Sigmoid colon (tissue), 4 donors: ENCODE measurements at regions not wholly inside any gene's neighbourhood (a gene's known extent, or its start where the extent isn't known, plus 50 kb on each side); places are given as distances from the start of the nearest gene placed in this dataset.

Experiments
- EP300 ChIP-seq, 4 donors: sonication (generic); formaldehyde crosslinking; IDR thresholded peaks; one replicate each; pipeline ENCODE4 v1.6.1; 2017; ENCODE audit warnings: antibody characterized with exemption in 4 of 4
- POLR2A ChIP-seq, 2 donors: fragments of 450-650 bp; IDR thresholded peaks; one replicate each; pipeline ENCODE4 v1.6.1; 2016; ENCODE audit warnings: antibody characterized with exemption in 2 of 2, mild to moderate bottlenecking in 2 of 2, moderate library complexity in 2 of 2
- POLR2AphosphoS5 ChIP-seq, 4 donors: sonication (generic); formaldehyde crosslinking; IDR thresholded peaks; one replicate each; pipeline ENCODE4 v1.6.1; 2017; ENCODE audit warnings: antibody characterized with exemption in 4 of 4
- TF ChIP-seq, protein P1 (sequence below), 4 experiments: fragments of 450-650 bp in 3 of 4; fragments of 200-600 bp in 1 of 4; IDR thresholded peaks; one replicate each; pipeline ENCODE4 v1.5.1; 2016 to 2019; ENCODE audit warnings: antibody characterized with exemption in 4 of 4, mild to moderate bottlenecking in 3 of 4, moderate library complexity in 2 of 4

DNA sequence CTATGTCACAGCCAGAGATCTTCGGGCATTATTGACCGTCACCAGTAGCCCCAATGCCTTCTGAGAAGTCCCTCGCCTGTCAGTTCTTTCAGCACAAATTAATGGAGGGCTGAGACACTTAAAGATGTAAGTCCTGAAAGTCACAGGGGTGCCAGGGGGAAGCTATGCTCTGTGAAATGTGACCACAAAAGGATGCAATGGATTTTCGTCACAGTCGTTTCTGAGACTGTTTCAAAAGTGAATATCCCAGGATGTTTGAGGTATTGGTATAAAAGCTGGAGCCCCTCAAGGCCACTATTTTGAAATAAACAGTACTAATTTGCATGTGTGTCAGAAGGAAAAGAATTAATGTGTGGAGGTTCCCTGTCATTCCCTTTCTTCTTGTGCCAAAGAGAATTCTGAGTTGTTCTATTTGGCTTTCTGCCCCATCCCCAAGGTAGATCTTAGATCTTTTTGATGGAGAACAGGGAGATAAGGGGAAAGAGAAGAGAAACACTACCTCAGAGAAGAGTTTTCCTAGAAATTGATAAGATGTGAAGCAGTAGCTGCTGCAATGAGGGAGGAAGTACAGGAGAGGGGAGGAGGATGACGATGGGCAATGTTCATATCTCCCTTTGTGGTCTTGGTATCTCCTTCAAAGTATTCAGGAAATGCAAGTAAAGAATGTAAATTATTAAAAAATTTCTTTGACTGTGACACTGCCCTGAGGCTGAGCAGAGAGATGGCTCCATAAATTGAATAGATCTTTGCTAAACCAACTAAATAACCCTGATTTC, 101.8 kb upstream of the NAP1L1 start:
- TF ChIP-seq, protein P1, sequence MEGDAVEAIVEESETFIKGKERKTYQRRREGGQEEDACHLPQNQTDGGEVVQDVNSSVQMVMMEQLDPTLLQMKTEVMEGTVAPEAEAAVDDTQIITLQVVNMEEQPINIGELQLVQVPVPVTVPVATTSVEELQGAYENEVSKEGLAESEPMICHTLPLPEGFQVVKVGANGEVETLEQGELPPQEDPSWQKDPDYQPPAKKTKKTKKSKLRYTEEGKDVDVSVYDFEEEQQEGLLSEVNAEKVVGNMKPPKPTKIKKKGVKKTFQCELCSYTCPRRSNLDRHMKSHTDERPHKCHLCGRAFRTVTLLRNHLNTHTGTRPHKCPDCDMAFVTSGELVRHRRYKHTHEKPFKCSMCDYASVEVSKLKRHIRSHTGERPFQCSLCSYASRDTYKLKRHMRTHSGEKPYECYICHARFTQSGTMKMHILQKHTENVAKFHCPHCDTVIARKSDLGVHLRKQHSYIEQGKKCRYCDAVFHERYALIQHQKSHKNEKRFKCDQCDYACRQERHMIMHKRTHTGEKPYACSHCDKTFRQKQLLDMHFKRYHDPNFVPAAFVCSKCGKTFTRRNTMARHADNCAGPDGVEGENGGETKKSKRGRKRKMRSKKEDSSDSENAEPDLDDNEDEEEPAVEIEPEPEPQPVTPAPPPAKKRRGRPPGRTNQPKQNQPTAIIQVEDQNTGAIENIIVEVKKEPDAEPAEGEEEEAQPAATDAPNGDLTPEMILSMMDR (IDR thresholded peaks at IDR 0.05), result no peak
- TF ChIP-seq POLR2A (IDR thresholded peaks at IDR 0.05) (no peak), EP300 (IDR thresholded peaks at IDR 0.05) (no peak), POLR2AphosphoS5 (IDR thresholded peaks at IDR 0.05) (no peak)
